MM.1S (cell line): ENCODE measurements at regions not wholly inside any gene's neighbourhood (a gene's known extent, or its start where the extent isn't known, plus 50 kb on each side); places are given as distances from the start of the nearest gene placed in this dataset.

ENCODE experiments used
- DNase-seq: peaks from one replicate; pipeline ENCODE4 v3.0.0-alpha.2; 2015
- H2AFZ ChIP-seq: fragments of 300-600 bp; sonication (generic); 2 replicates; pipeline ENCODE4 v1.6.0; 2016; ENCODE audit warnings: antibody characterized with exemption, low read length
- H3F3A ChIP-seq: fragments of 300-600 bp; sonication (generic); 2 replicates; pipeline ENCODE4 v1.6.1; 2016; ENCODE audit warnings: mild to moderate bottlenecking, antibody characterized with exemption, low read length, moderate library complexity, mixed read lengths; ENCODE audit not compliant: insufficient read depth
- H3K27ac ChIP-seq: fragments of 300-600 bp; sonication (generic); 2 replicates; pipeline ENCODE4 v1.5.1; 2016; ENCODE audit warnings: mild to moderate bottlenecking, low read length
- H3K27me3 ChIP-seq: fragments of 300-600 bp; sonication (generic); replicated peaks from 2 replicates; pipeline ENCODE4 v1.6.0; 2016; ENCODE audit warnings: low read length; ENCODE audit not compliant: insufficient read depth
- H3K36me3 ChIP-seq: fragments of 300-600 bp; sonication (generic); replicated peaks from 2 replicates; pipeline ENCODE4 v1.6.1; 2016; ENCODE audit warnings: mild to moderate bottlenecking, low read length, mixed read lengths; ENCODE audit not compliant: insufficient read depth
- H3K4me1 ChIP-seq: fragments of 300-600 bp; sonication (generic); 2 replicates; pipeline ENCODE4 v1.6.1; 2016; ENCODE audit warnings: low read length, mixed read lengths
- H3K4me2 ChIP-seq: fragments of 300-600 bp; sonication (generic); 2 replicates; pipeline ENCODE4 v1.6.0; 2016; ENCODE audit warnings: low read depth, low read length
- H3K4me3 ChIP-seq: fragments of 300-600 bp; sonication (generic); 2 replicates; pipeline ENCODE4 v1.5.1; 2016; ENCODE audit warnings: low read length, mixed read lengths
- H3K79me2 ChIP-seq: fragments of 300-600 bp; sonication (generic); 2 replicates; pipeline ENCODE4 v1.6.1; 2016; ENCODE audit warnings: mixed run types, low read length, mixed read lengths
- H3K9ac ChIP-seq: fragments of 300-600 bp; sonication (generic); 2 replicates; pipeline ENCODE4 v1.6.1; 2016; ENCODE audit warnings: low read length, mixed read lengths
- H3K9me2 ChIP-seq: fragments of 300-600 bp; sonication (generic); replicated peaks from 2 replicates; pipeline ENCODE4 v1.6.1; 2016; ENCODE audit warnings: mild to moderate bottlenecking, low read length, mixed read lengths; ENCODE audit not compliant: insufficient read depth
- H3K9me3 ChIP-seq: fragments of 300-600 bp; sonication (generic); replicated peaks from 2 replicates; pipeline ENCODE4 v1.6.1; 2016; ENCODE audit warnings: mild to moderate bottlenecking, low read length, mixed read lengths; ENCODE audit not compliant: insufficient read depth
- H4K20me1 ChIP-seq: fragments of 300-600 bp; sonication (generic); 2 replicates; pipeline ENCODE4 v1.6.1; 2016; ENCODE audit warnings: mild to moderate bottlenecking, low read length, moderate library complexity, mixed read lengths; ENCODE audit not compliant: insufficient read depth
- CTCF ChIP-seq: fragments of 300-600 bp; sonication (generic); IDR thresholded peaks from 2 replicates; pipeline ENCODE4 v1.5.1; 2016; ENCODE audit warnings: antibody characterized with exemption, low read length, mixed read lengths
- EZH2 ChIP-seq: fragments of 300-600 bp; sonication (generic); optimal IDR thresholded peaks from 2 replicates; pipeline ENCODE3; 2017; ENCODE audit warnings: low read depth, mild to moderate bottlenecking, antibody characterized with exemption, low read length, mixed read lengths
- EZH2phosphoT487 ChIP-seq: fragments of 300-600 bp; sonication (generic); IDR thresholded peaks from 2 replicates; pipeline ENCODE4 v1.6.1; 2018; ENCODE audit warnings: antibody characterized with exemption, low read length

- Histone ChIP-seq H3K4me3 (no peak overlapping the region), H3K27ac (no peak overlapping the region), H3K4me1 (no peaks in the 10 kb centered on the region), H3K36me3 (no peaks in the 10 kb centered on the region), H3K27me3 (no peaks in the 10 kb centered on the region), H3K79me2 (no peaks in the 10 kb centered on the region), H3K9me3 (no peaks in the 10 kb centered on the region), H3K9me2 (no peaks in the 10 kb centered on the region), H3F3A (no peaks in the 10 kb centered on the region), H2AFZ (no peak overlapping the region), H4K20me1 (no peaks in the 10 kb centered on the region), H3K4me2 (no peak overlapping the region), H3K9ac (no peak overlapping the region)
- no peak for TF ChIP-seq EZH2
- no peak for TF ChIP-seq CTCF
- TF ChIP-seq EZH2phosphoT487, result no peak
- no peak for DNase-seq
Observed at GRCh38 chr3:40593351-40593750, 68.6 kb downstream of the ZNF621 start.

GRCh38 chr3:40597441-40597840 lies 72.7 kb downstream of the ZNF621 start:
- DNase-seq, result no peak
- no peak overlapping the region for H3K27ac ChIP-seq
- no peak overlapping the region for H2AFZ ChIP-seq
- H3F3A ChIP-seq, result no peaks in the 10 kb centered on the region
- TF ChIP-seq CTCF (no peak), EZH2 (no peak), EZH2phosphoT487 (no peak)
- no peak overlapping the region for H3K4me2 ChIP-seq
- no peaks in the 10 kb centered on the region for H3K4me1 ChIP-seq
- no peak overlapping the region for H3K9ac ChIP-seq
- H3K4me3 ChIP-seq, result no peak overlapping the region
- H3K27me3 ChIP-seq, result no peaks in the 10 kb centered on the region
- no peaks in the 10 kb centered on the region; the same call in 1 of the 2 replicates for H3K9me2 ChIP-seq
- no peaks in the 10 kb centered on the region for H3K36me3 ChIP-seq
- no peaks in the 10 kb centered on the region for H3K9me3 ChIP-seq
- no peaks in the 10 kb centered on the region for H4K20me1 ChIP-seq
- H3K79me2 ChIP-seq, result no peaks in the 10 kb centered on the region

- H3K27me3 ChIP-seq, result no peaks in the 10 kb centered on the region
- no peaks in the 10 kb centered on the region for H3F3A ChIP-seq
- no peak overlapping the region for H3K4me3 ChIP-seq
- no peaks in the 10 kb centered on the region for H4K20me1 ChIP-seq
- H3K27ac ChIP-seq, result no peak overlapping the region
- H3K9ac ChIP-seq, result no peak overlapping the region
- H3K4me2 ChIP-seq, result no peak overlapping the region
- no peaks in the 10 kb centered on the region for H3K79me2 ChIP-seq
- H3K9me2 ChIP-seq, result no peaks in the 10 kb centered on the region; the same call in 1 of the 2 replicates
- no peak for DNase-seq
- no peaks in the 10 kb centered on the region for H3K36me3 ChIP-seq
- no peak overlapping the region for H2AFZ ChIP-seq
- H3K4me1 ChIP-seq, result no peaks in the 10 kb centered on the region
- no peaks in the 10 kb centered on the region for H3K9me3 ChIP-seq
- TF ChIP-seq EZH2 (no peak), EZH2phosphoT487 (no peak), CTCF (no peak)
Observed at GRCh38 chr3:40598338-40598737, 73.6 kb downstream of the ZNF621 start.
